Keratinocyte (primary cell): ENCODE measurements at regions not wholly inside any gene's neighbourhood (a gene's known extent, or its start where the extent isn't known, plus 50 kb on each side); places are given as distances from the start of the nearest gene placed in this dataset.

Experiments
- CTCF ChIP-seq, 3 experiments: IDR thresholded peaks in 1 of 3; conservative IDR thresholded peaks in 1 of 3; optimal IDR thresholded peaks in 1 of 3; 2 replicates in 2 of 3; 3 replicates in 1 of 3; pipeline versions ENCODE3 to v1.5.1; 2011; ENCODE audit warnings: low read length in 3 of 3, mild to moderate bottlenecking in 3 of 3, moderate library complexity in 2 of 3, control low read depth in 1 of 3, inconsistent platforms in 1 of 3; ENCODE audit not compliant: insufficient read depth in 2 of 3; ENCODE audit errors: extremely low read depth in 1 of 3
- EZH2 ChIP-seq: IDR thresholded peaks from one replicate; pipeline ENCODE4 v1.6.1; 2012; ENCODE audit warnings: inconsistent platforms, mild to moderate bottlenecking, low read length, moderate library complexity

- TF ChIP-seq CTCF (optimal IDR thresholded peaks at IDR 0.05 in 1 of 3, IDR thresholded peaks at IDR 0.05 in 1 of 3, conservative IDR thresholded peaks at IDR 0.05 in 1 of 3; ENCODE audit: extremely low read depth in 1 of 3, insufficient read depth in 2 of 3, low read length in 3 of 3), result no peak
- no peak for TF ChIP-seq EZH2
Measured at GRCh38 chr15:93180128-93180527, 91.1 kb upstream of the RGMA start.
